HS-5 (cell line): ENCODE measurements at regions not wholly inside any gene's neighbourhood (a gene's known extent, or its start where the extent isn't known, plus 50 kb on each side); places are given as distances from the start of the nearest gene placed in this dataset.
"Not testable (repeated sequence)": the region's sequence is repeated elsewhere in the genome, so short reads cannot be mapped to it uniquely, and the experiment has no call there.

Experiments used
- DNase-seq: peaks from one replicate; pipeline ENCODE4 v3.0.0-alpha.2; 2012; ENCODE audit warnings: low read depth

DNA sequence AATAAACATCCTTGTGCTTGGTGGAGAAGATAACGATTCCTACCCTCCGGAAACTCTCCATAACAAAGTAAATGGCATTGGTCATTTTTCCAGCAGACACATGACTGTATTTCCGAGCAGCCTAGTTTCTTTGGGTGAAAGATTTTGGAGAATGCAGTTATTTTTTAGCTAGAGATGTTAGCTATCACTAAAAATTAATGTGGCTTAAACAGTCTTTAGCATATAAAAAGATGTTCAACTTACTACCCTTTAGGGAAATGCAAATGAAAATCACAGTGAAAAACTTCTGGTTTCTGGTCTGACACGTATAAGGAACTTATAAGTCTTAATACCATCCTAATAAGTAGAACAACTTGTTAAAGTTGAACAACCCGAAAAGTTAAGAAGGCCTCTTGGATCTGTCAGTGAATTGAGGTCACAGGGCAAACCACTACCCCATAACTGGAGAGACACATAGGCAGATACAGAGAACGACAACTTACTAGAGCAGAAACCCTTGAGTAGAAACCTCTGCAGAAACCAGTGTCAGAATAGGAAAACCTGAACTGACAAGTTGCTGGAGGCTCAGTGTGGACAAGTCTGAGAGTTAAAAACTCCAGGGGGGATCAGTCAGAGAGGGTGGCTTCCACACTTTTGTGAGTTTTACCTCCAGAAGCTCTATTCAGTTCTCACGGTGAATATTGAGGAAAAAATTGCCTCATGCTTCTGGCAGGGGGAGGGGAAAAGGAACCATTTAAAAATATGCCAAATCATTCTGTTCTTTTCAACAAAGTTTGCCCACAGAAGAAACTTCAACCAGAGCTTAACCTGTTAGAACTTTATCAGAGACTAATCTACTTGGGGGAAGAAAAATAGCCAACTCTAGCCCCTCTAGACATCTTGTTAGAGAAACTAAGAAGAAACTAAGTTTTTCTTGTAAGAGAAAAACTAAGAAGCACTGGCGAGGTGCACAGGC, 325.2 kb upstream of the RPS23 start:
- no peak for DNase-seq

DNA sequence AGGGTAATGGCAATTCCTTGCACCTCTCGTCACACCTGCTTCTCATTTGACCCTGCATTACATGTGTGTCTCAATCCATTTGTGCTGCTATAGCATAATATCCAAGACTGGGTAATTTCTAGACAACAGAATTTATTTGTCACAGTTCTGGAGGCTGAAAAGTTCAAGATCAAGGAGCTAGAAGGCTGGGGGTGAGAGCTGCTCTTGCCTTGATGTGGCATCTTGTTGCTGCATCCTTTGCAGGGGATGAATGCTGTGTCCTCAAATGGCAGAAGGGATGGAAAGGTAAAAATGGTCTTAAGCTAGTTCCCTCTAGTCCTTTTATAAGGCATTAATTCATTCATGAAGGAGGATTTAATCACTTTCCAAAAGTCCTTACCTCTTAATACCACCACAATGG, 323.7 kb upstream of the RPS23 start:
- DNase-seq: no peak

DNA sequence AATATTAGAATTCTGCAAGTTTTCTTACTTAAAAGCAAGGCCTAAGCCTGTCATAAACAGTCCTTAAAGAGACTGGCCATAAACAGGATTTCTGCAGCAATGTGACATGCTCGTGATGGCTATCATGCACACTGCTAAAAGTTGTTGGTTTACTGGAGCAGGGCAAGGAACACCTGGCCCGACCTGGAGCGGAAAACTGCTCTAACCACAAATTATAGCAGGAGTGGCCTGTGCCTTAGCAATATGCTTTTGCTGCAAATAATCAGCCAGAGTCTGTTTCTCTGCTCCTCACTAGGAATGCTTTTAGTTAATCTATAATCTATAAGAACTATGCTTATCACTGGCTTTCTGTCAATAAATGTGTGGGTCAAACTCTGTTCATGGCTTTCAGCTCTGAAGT, 322.9 kb upstream of the RPS23 start:
- no peak for DNase-seq

DNA sequence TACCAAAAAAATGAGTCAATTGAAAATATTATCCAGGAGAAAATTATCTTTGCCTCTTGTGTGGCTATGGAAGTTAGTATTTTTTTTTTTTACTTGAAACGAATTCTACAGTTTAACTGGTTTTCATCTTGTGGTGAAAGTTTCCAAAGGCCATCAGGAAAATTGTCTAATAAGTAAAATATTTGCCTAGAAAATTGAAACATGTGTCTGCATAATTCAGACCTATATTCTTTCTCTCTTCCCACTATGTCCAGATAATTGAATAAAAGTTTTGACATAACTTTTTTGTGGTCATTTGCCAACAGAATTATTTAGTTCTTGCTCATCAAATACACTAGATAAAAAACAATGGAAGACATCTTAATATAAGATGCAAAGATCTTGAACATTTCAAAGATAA, 321.5 kb upstream of the RPS23 start:
- DNase-seq: no peak

DNA sequence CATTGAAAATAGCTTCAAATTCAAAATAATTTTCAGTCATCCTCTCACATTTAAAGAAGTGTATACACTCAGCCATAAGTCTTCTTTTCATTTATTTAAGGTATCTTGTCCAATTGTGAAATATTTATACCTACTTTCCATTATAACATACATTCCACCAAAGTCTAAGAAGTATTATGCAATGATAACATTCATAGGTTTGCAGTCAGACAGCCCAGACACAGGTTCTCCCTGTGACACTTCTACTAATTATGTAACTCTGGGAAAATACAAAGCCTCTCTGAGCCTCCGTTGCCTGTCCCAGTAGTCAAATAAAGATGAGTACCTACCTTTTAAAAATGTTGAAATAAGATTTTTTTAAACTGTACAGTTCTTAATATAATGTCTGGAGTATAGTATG, 320.9 kb upstream of the RPS23 start:
- no peak for DNase-seq

DNA sequence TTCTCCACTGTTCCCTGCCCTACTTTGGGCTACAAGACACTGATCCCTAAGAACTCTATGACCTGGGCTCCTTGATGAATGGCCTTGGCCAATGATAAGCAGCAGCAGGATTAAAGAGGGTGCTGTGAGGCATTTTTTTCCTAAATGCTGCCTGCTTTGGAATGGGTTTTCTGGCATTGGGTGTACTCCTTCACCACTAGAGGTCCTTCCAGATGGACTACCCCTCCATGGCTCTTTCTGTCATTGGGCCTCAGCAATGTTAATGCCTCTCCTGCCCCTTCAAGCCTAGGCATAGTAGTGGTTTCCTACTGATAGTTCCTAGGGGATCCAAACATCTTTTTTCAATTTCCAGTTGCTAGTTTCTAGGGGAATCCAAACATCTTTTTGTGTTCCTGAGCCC, 319.3 kb upstream of the RPS23 start:
- DNase-seq: no peak

DNA sequence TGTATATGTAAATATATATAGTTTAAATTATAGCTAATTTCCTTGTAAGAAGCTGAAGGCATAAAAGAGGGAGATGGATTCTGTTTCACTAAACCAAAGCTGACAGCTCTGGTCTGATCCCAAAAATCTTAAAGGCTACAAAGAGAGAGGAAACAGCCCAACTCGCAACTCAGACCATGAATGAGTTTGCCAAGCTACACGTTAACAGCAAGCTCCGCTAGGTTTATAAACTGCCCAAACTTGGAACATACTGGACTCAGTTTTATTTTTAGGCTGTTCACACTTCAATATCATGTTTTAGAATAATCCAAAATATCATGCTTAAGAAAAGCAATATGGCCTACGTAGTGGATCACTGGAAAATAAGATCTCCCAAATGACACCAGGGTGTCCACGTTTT, 318.3 kb upstream of the RPS23 start:
- no peak for DNase-seq

DNA sequence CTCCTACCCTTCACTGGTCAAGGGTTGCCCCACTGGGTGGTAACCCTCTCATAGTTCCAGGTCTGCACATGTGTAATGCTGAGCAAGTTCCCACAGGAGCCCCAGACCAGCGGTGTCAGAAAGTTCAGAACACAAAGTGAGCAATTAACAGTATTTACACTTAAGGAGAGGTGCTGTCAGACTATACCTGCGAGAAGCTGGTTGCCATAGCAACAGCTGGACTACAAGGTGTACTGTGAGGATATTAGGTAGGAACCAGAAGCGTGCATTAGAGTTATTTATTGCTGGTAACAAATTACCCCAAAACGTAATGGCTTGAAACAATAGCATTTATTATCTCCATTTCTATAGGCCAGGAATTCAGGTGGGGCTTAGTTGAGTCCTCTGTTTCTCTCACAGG, 317.0 kb upstream of the RPS23 start:
- DNase-seq: no peak

DNA sequence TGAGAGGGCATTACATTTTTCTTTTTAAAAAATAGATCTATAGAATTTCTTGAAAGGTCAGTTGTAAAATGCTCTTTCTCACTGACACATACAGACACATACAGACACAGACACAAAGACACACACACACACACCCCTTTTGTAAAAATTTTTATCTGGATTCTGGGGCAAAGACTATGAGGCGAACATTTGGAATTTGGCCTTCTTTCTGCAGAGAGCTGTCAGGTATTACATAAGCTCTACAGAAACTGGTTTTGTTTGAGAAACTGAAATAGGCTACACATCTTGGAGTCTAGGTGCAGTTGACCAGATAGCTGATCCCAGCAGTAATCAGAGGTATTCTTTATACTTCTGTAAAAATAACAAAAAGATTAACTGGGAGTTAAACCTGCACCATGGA, 315.9 kb upstream of the RPS23 start:
- no peak for DNase-seq

DNA sequence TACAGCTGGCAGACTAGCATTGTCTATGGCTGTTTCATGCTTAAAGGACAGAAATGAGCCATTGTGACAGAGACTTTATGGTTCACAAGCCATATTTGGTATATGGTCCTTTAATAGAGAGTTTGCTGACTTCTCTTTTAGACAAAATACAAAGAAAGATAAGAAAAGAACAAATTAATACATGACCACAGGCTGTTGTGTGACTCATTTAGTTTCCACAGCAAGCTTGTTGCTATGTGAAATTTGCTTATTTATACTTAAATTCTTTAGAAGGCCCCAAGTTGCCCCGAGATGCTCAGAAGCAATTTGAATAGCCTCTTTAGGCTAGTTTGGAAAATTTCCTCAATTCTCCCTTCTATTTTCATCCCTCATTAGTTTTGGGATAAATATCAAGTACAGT, 315.3 kb upstream of the RPS23 start:
- DNase-seq: no peak

DNA sequence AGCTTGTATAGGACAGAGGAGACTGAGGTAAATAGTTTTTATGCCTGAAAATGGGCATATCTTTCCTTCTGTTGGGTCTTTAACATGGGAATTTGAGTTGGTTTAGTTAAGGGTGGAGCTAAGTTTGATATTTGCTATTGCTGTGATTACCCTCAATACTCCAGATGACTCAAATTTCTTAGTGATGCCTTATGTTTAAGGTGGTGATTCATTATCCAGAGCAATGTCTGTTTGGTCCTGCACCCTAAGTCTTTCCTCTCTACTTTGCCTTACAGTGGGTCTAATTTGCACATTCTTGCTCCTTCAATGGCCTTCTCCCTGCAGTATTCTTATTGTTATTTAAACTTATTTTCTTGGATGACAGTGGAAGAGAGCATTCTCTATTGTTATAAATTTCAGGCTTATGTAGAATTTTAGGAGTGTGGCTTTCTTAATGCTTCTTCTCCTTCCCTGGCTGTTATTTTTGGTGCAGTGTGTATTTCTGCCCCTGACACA, 312.9 kb upstream of the RPS23 start:
- DNase-seq: no peak

DNA sequence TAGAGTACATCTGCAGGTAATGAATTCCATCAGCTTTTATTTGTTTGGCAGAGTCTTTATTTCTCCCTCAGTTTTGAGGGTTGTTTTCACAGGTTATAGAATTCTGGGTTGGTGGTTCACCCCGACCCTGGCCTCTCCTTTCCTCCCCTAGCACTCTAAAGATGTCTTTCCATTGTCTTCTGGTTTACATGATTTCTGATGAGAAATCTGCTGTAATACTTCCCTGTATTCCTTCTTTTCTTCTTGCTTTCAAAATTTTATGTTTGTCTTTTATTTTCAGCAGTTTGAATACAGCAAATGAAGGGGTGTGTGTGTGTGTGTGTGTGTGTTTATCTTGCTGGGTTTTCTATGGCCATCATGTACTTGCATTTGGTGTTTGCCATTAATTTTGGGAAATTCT, 312.0 kb upstream of the RPS23 start:
- DNase-seq: no peak

DNA sequence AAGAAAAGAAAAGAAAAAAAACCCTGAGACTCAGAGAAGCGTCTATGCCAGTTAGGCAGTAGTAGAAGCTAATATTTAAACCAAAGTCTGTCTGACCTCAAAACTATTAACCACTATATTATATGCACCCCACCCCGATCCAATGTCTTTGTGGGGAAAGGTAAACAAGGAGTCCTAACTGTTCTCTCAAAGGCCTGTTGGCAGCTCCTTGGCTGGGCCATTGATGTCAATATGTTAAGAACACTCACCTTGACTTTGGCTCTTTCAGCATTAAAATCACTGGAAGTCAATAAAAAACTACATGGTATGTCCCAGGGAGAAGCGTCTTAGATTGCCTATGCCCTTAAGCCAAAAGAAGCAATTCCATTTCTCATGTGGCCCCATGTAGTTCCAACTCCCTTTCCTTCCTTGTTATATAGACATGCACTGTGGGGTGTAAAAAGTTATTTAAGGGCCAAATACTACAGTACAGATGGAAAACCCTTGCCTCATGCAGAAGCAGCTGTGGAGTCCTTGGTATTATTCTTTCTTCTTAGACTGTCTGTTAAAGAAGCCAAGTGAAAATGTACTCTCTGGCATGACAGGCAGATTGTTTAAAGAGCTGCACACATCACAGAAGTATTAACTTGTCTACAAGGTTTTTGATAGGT, 308.6 kb upstream of the RPS23 start:
- DNase-seq: no peak

DNA sequence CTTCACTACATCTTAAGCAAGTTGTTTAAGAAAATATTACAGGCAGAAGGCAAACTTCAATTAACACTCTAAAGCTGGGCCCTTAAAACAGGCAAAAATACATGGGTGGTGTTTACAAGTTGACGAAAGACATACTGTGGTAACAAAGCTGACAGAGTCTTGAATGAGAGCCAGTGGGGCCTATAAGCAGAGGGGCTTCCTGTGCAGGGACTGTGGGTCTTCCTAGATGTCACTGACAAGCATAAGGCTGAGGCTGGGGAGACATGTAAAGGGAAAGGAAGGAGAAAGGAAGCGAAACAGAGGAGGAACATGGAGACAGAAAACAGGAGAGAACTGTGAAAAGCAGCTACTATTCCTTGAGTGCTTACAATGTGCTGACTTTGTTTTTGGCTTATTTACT, 308.0 kb upstream of the RPS23 start:
- no peak for DNase-seq

DNA sequence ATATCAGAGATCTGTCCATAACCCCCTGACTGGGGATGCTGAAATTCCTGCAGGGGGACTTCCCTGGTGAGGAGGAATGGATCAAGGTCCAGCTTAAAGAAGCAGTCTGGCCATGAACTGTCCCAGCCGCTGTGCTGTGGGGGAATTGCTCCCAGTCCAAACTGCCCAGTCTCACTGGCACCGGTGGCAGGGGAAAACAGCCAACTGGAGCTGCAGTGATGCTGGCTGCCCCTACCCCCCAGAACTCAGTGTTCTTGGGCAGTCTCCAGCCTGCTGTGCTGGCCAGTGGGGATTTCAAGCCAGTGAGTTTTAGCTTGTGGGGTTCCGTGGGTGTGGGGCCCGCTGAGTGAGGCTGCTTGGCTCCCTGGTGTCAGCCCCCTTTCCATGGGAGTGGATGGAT, 306.5 kb upstream of the RPS23 start:
- DNase-seq: no peak

DNA sequence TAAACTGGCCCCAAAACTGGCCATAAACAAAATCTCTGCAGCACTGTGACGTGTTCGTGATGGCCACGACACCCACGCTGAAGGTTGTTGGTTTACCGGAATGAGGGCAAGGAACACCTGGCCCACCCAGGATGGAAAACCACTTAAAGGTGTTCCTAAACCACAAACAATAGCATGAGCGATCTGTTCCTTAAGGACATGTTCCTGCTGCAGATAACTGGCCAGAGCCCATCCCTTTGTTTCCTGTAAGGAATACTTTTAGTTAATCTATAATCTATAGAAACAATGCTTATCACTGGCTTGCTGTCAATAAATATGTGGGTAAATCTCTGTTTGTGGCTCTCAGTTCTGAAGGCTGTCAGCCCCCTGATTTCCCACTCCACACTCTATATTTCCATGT, 305.2 kb upstream of the RPS23 start:
- not testable (repeated sequence) for DNase-seq

DNA sequence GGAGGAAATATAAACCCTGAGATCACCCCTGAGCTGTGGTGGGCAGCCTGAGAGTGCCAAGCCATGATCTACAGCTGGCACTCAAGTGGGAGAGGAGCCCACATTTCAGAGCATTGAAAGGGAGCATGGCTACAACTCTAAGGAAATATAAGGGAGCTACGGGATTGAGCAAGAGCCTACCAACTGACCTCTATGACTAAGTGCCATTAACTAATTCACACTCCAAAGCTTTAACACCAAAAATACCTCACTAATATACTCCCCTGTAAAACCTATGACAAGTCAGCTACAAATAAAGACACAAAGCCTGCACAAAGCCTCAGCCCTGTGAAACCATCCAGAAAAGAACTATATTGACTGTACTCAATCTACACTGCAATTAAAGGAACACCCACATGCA, 286.8 kb upstream of the RPS23 start:
- DNase-seq: no peak

DNA sequence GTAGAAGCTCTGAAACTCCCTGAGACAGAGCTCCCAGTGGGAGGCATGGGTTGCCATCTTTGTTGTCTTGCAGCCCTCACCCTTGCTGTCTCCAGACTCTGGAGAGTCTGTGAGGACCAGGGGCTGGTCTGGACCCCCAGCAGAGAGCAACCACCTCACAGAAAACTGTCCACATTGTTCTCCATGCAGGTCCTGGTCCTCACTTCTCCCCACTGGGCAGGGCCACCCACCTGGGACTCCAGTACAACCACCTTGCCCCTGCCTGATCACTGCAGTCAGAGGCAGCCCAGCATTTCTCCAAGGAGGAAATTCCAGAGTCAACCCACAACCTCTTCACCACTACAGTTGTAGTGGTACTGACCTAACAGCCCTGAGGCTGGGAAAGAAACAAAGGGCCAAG, 285.6 kb upstream of the RPS23 start:
- DNase-seq: no peak

DNA sequence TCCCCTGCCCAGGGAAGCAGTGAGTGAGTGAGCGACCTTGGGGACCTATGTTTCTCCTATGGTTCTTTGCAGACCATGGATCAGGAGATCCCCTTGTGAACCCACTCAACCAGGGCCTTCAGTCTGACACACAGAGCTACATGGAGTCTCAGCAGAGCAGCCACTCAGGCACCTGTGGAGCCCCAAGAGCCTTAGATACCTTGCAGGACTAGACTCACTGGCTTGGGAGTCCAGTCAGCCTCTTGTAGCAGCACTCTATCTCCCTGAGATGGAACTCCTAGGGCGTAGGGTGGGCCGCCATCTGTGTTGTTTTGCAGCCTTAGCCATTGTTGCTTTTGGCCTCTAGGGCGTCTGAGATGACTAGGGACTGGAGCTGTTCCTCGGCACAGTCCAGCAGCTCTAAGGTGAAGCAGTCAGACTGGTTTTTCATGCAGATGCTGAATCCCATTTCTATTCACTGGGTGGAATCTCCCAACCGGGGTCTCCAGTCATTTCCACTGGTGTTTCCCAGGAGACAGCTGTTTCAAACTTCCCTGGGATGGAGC, 284.6 kb upstream of the RPS23 start:
- no peak for DNase-seq

DNA sequence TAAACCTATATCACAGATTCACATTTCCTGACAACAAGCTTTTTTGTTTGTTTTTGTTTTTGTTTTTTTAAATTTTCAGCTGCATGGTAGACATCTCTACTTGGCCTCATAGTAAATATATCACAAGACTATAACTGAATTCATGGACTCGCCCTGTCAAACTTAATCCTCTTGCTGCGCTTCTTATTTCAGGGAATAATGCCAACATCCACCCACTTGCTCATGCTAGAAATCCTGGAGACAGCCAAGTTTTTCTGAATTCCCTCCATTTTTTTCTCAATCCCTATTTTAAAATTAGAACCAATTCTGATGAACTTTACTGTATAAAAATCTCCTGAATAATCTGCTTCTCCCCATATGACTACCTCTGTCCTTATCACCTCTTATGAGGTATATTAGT, 283.6 kb upstream of the RPS23 start:
- no peak for DNase-seq

DNA sequence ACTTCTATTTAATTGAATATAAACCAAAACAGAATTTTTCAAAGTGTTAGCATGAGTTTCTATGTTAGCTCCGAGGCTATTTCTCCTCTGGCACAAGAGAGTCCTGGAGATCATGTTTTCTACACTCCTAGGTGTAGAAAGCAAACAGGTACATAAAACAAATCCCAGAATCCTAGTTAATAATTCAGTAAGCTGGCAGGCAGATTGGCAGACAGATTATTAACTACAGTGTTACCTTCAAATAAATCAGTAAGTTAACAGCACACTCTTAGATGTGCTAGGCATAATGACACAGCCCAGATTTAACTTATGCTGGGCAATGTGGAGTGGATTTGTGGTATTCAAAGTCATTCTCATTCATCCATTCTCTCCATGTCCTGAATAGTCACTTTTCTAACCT, 282.8 kb upstream of the RPS23 start:
- DNase-seq: no peak

DNA sequence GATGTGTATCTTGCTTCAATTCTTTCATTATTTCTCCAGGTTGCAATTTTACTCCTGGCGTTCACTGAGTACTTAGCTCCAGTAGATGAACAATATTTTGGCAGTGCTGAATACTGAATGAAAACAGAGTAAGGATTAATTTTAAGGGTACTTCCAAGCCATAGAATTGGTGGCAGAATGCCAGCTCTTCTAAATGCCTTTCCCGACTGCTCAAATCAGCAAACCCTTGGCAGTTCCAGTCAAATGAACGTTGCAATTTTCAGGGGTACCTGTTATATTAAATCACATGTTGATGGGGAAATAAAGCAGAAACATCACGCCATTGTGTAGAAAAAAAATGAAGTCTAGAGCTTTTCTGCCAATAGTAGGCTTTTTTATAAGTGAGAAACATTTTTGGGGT, 282.4 kb upstream of the RPS23 start:
- DNase-seq: no peak

DNA sequence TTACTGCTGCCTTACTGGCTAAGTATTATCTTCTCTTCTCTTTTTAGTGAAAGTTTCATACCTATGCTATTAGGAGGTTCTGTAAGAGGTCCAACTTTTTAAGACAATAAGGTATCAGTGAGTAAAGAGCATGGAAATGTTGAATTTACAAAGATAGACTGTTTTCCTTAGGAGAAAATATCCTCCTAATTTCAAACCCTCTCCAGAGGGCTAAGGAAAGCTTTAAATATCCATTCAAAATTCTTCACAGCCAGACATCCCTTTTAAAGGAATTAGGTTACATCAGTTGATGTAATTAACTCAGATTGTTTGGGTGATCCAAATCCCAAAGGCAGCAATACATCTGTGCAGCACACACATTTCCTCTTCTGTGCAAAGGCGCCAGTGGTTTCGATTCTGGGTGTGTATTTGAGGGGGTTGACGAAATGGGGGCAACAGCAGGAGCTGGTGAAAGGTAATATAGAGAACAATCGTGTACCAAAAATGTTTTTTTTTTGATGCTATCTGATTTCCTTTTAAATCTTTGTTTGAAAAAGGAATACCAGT, 273.8 kb upstream of the RPS23 start:
- no peak for DNase-seq
